Panc1 (cell line): ENCODE measurements at regions not wholly inside any gene's neighbourhood (a gene's known extent, or its start where the extent isn't known, plus 50 kb on each side); places are given as distances from the start of the nearest gene placed in this dataset.

Experiments
- ATAC-seq: fragments of 200-7000 bp; cut with Tn5 transposase; 2 replicates; pipeline ENCODE4 v1.9.1; 2020; ENCODE audit warnings: mild to moderate bottlenecking, moderate library complexity
- BruUV-seq: library from RNA; stranded (reverse); fragments of 400-500 nt; replicated peaks from 2 replicates; lab custom pipeline; 2021; lab: Mats Ljungman, UMichigan
- CTCF ChIA-PET: fragments of 300-600 bp; sonication (Branson Sonifier 250); formaldehyde crosslinking; loops from one replicate; lab custom pipeline; 2022; ENCODE audit warnings: antibody characterized with exemption; lab: Charles Lee
- POLR2A ChIA-PET: fragments of 300-600 bp; sonication (Branson Sonifier 250); formaldehyde crosslinking; loops from one replicate; lab custom pipeline; 2022; ENCODE audit warnings: antibody characterized with exemption; lab: Charles Lee
- DNase-seq: peaks from one replicate; pipeline ENCODE4 v3.0.0-alpha.2; 2010; ENCODE audit warnings: low read depth, low spot score
- H3K27ac ChIP-seq: 2 replicates; pipeline ENCODE4 v1.5.1; 2011; ENCODE audit warnings: mild to moderate bottlenecking, low read length, inconsistent platforms
- H3K27me3 ChIP-seq: fragments of 200-500 bp; sonication (Bioruptor generic); 2 replicates; pipeline ENCODE4 v1.6.0; 2014; ENCODE audit warnings: low read length, inconsistent platforms; ENCODE audit not compliant: control insufficient read depth, insufficient read depth
- H3K36me3 ChIP-seq: fragments of 200-500 bp; sonication (Bioruptor generic); 2 replicates; pipeline ENCODE4 v1.5.1; 2014; ENCODE audit warnings: inconsistent platforms, mild to moderate bottlenecking, low read length, moderate library complexity; ENCODE audit not compliant: control insufficient read depth, insufficient read depth
- H3K4me1 ChIP-seq: 2 replicates; pipeline ENCODE4 v1.5.1; 2011; ENCODE audit warnings: inconsistent platforms, mild to moderate bottlenecking, low read length, moderate library complexity; ENCODE audit not compliant: control insufficient read depth, insufficient read depth
- H3K4me3 ChIP-seq, 2 experiments: 2 replicates each; pipeline ENCODE4 v1.5.1; 2011 to 2012; ENCODE audit warnings: low read depth in 2 of 2, low read length in 2 of 2, mild to moderate bottlenecking in 2 of 2, inconsistent platforms in 1 of 2, moderate library complexity in 1 of 2
- H3K9me3 ChIP-seq: fragments of 200-500 bp; sonication (Bioruptor generic); 2 replicates; pipeline ENCODE4 v1.5.1; 2014; ENCODE audit warnings: low read depth, mild to moderate bottlenecking, inconsistent platforms, low read length, moderate library complexity; ENCODE audit not compliant: control insufficient read depth, insufficient read depth
- CTCF ChIP-seq: fragments of 450-650 bp; IDR thresholded peaks from 2 replicates; pipeline ENCODE4 v1.5.1; 2017; ENCODE audit warnings: mild to moderate bottlenecking
- POLR2AphosphoS5 ChIP-seq: IDR thresholded peaks from 2 replicates; pipeline ENCODE4 v1.6.1; 2012; ENCODE audit warnings: mild to moderate bottlenecking, low read depth, low read length, moderate library complexity
- REST ChIP-seq, 2 experiments: IDR thresholded peaks; 2 replicates each; pipeline ENCODE4 v1.6.1; 2011 to 2012; ENCODE audit warnings: low read depth in 2 of 2, control low read depth in 1 of 2, low read length in 1 of 2, mild to moderate bottlenecking in 1 of 2, moderate library complexity in 1 of 2; ENCODE audit not compliant: insufficient read depth in 1 of 2
- SIN3A ChIP-seq: IDR thresholded peaks from 2 replicates; pipeline ENCODE4 v1.6.1; 2012; ENCODE audit warnings: low read depth, mild to moderate bottlenecking, low read length, moderate library complexity, borderline replicate concordance; ENCODE audit not compliant: insufficient read depth
- TCF7L2 ChIP-seq: IDR thresholded peaks from 2 replicates; pipeline ENCODE4 v1.6.1; 2011; ENCODE audit warnings: mild to moderate bottlenecking, low read depth, low read length, inconsistent platforms
- in situ Hi-C: cut with HindIII; loops from 2 replicates; pipeline ENCODE4 v1.10.0; 2016; ENCODE audit warnings: low sequenced_read_pairs, low pct_unique_long_range_greater_than_20kb
- intact Hi-C: fragments of 100-400 bp; cut with micrococcal nuclease; formaldehyde crosslinking; loops from one replicate; pipeline ENCODE4 v1.10.0; 2022; ENCODE audit not compliant: unreplicated experiment

- DNase-seq (no peak), ATAC-seq (peak; percentile 65)
These were observed 160.6 kb downstream of the TANC2 start for GRCh38 chr17:63126607-63127006.

GRCh38 chr17:63132459-63132911 lies 166.4 kb downstream of the TANC2 start:
- no TSS peak for BruUV-seq
- in situ Hi-C loops, result no loop called here

More at GRCh38 chr17:63126607-63127006, 160.6 kb downstream of the TANC2 start:
- intact Hi-C loops, result no loop called here
- TF ChIP-seq SIN3A (no peak), REST (IDR thresholded peaks at IDR 0.05; ENCODE audit: insufficient read depth in 1 of 2, low read depth in 2 of 2, low read length in 1 of 2) (no peak), POLR2AphosphoS5 (no peak), CTCF (no peak), TCF7L2 (no peak)
- Histone ChIP-seq H3K9me3 (no peaks in the 10 kb centered on the region), H3K4me1 (peaks cover 29% of the 10 kb centered on the region), H3K27ac (peak overlapping the region; percentile 24; the same call in 1 of the 2 replicates), H3K36me3 (no peaks in the 10 kb centered on the region), H3K27me3 (no peaks in the 10 kb centered on the region), H3K4me3 (no peak overlapping the region)
- no TSS peak for BruUV-seq
- ChIA-PET POLR2A (interaction anchor here (0.7 kb wide), 1 partner anchor 10 kb away, joined by 4 read pairs; no protein-coding TSS in a partner anchor), CTCF (no interaction called here)
- in situ Hi-C loops, result no loop called here

More at GRCh38 chr17:63132459-63132911, 166.4 kb downstream of the TANC2 start:
- Histone ChIP-seq H3K4me1 (no peaks in the 10 kb centered on the region; the same call in 1 of the 2 replicates), H3K27ac (peak overlapping the region; percentile 11; the same call in 1 of the 2 replicates), H3K36me3 (no peaks in the 10 kb centered on the region), H3K4me3 (no peak overlapping the region), H3K9me3 (no peaks in the 10 kb centered on the region), H3K27me3 (no peaks in the 10 kb centered on the region)
- CTCF ChIA-PET, result no interaction called here
- ATAC-seq (no peak), DNase-seq (no peak)
- intact Hi-C loops, result no loop called here
- POLR2A ChIA-PET, result no interaction called here
- TF ChIP-seq SIN3A (no peak), REST (IDR thresholded peaks at IDR 0.05; ENCODE audit: insufficient read depth in 1 of 2, low read depth in 2 of 2, low read length in 1 of 2) (no peak), TCF7L2 (no peak), POLR2AphosphoS5 (no peak), CTCF (no peak)
